IPS-18a (cell line): ENCODE measurements at regions not wholly inside any gene's neighbourhood (a gene's known extent, or its start where the extent isn't known, plus 50 kb on each side); places are given as distances from the start of the nearest gene placed in this dataset.

Experiments
- H3K27ac ChIP-seq: one replicate; pipeline ENCODE4 v1.5.1; 2013; ENCODE audit warnings: low read length
- H3K27me3 ChIP-seq: one replicate; pipeline ENCODE4 v1.6.1; 2013; ENCODE audit warnings: mild to moderate bottlenecking, low read length; ENCODE audit not compliant: control insufficient read depth, insufficient read depth
- H3K36me3 ChIP-seq: one replicate; pipeline ENCODE4 v1.6.1; 2013; ENCODE audit warnings: low read depth, low read length; ENCODE audit not compliant: control insufficient read depth
- H3K4me1 ChIP-seq: one replicate; pipeline ENCODE4 v1.6.1; 2013; ENCODE audit warnings: low read depth, low read length; ENCODE audit not compliant: control insufficient read depth
- H3K4me3 ChIP-seq: one replicate; pipeline ENCODE4 v1.5.1; 2013; ENCODE audit warnings: low read length
- H3K9ac ChIP-seq: one replicate; pipeline ENCODE4 v1.6.1; 2013; ENCODE audit warnings: mild to moderate bottlenecking, low read length, moderate library complexity
- H3K9me3 ChIP-seq: one replicate; pipeline ENCODE4 v1.6.1; 2013; ENCODE audit warnings: low read depth, low read length; ENCODE audit not compliant: control insufficient read depth

DNA sequence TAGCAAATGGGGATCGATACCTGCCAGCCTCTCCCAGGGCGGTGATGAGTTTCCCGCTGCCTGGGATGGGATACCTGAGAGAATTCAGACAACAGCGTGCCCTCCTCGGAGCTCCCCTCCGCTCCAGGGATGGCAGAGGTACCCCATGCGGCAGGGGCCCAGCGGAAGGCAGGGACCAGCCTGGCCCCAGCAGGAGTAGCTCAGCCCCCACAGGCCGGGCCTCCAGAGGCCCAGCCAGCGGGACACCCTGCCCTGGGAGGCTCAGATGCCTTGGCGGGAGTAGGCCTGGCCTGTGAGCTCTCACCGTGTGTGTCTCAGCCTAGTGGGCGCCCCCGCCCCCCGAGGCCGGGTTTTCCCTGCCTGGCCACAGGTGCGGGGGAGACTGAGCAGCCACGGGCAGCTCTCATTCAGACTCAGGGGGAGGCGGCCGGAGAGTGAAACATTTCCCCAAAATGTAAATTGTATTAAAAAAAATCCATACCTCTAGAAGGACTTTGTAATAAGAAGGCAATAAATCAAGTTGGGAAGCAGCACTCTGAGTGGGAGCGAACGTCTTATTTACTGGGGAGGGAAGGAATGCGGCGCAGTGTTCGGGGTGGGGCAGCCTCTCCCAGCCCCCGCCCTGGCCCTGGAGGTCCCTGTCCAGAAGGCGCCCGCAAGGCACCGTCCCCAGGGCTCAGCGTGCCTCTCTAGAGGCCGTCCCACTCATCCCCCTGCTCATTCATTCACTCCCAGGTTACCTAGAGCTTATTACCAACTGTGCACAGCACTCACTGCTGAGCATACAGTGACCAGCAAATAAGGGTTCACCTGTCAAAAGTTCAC lies 888.0 kb downstream of the BRD1 start:
- no peak overlapping the region for H3K27ac ChIP-seq
- H3K9ac ChIP-seq = no peak overlapping the region
- peaks cover 9% of the 10 kb centered on the region for H3K9me3 ChIP-seq
- H3K36me3 ChIP-seq = no peaks in the 10 kb centered on the region
- no peaks in the 10 kb centered on the region for H3K4me1 ChIP-seq
- H3K27me3 ChIP-seq = no peaks in the 10 kb centered on the region
- H3K4me3 ChIP-seq = no peak overlapping the region

DNA sequence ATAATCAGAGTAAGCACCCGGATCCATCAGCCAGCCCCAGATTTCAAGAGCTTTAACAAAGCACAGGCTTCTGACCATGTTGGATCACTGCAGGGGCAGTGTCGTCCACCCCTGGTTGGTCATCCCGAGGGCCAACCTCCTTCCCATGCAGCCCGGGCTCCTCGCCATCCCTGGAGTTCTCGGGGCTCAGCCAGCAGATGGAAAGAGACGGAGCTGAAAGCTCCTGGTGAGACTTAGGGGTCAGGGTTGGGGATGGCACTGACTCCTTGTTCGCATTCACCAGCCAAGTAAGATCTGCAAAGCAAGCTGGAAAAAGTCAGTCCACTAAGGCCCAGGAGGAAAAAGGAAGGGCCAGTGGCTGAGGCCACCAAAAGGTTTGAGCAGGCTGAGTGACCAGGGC lies 888.9 kb downstream of the BRD1 start:
- no peaks in the 10 kb centered on the region for H3K4me1 ChIP-seq
- H3K9me3 ChIP-seq = peaks cover 15% of the 10 kb centered on the region
- no peak overlapping the region for H3K4me3 ChIP-seq
- H3K27me3 ChIP-seq = no peaks in the 10 kb centered on the region
- H3K9ac ChIP-seq = no peak overlapping the region
- no peaks in the 10 kb centered on the region for H3K36me3 ChIP-seq
- H3K27ac ChIP-seq = no peak overlapping the region

GRCh38 chr22:48937032-48937639 lies 890.5 kb downstream of the BRD1 start:
- H3K36me3 ChIP-seq = no peaks in the 10 kb centered on the region
- no peaks in the 10 kb centered on the region for H3K27me3 ChIP-seq
- H3K9ac ChIP-seq = no peak overlapping the region
- peaks cover 15% of the 10 kb centered on the region for H3K9me3 ChIP-seq
- no peak overlapping the region for H3K4me3 ChIP-seq
- no peaks in the 10 kb centered on the region for H3K4me1 ChIP-seq
- no peak overlapping the region for H3K27ac ChIP-seq

DNA sequence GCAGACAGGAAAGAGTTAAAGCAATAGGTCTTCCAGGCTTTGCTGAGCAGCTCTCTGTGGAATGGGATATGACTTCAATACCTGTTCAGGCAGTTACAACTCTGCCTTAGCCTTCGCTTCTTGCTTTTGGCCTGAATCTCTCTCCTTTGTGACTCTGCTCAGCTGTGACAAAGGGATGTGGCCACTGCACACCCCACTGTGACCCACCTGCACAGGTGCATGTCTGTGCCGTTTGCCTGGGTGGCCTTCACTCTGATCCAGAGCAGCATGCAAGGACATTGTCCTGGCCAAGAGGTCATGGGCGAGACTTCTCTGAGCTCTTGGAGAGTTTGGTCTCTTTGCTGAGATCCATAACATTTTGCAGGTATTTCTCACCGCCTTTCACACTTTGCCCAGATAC lies 891.3 kb downstream of the BRD1 start:
- H3K27me3 ChIP-seq = no peaks in the 10 kb centered on the region
- H3K9me3 ChIP-seq = peaks cover 15% of the 10 kb centered on the region
- no peak overlapping the region for H3K27ac ChIP-seq
- no peaks in the 10 kb centered on the region for H3K36me3 ChIP-seq
- no peak overlapping the region for H3K4me3 ChIP-seq
- H3K9ac ChIP-seq = no peak overlapping the region
- no peaks in the 10 kb centered on the region for H3K4me1 ChIP-seq

GRCh38 chr22:48934446-48934845 lies 893.2 kb downstream of the BRD1 start:
- Histone ChIP-seq H3K36me3 (no peaks in the 10 kb centered on the region), H3K27me3 (no peaks in the 10 kb centered on the region)

DNA sequence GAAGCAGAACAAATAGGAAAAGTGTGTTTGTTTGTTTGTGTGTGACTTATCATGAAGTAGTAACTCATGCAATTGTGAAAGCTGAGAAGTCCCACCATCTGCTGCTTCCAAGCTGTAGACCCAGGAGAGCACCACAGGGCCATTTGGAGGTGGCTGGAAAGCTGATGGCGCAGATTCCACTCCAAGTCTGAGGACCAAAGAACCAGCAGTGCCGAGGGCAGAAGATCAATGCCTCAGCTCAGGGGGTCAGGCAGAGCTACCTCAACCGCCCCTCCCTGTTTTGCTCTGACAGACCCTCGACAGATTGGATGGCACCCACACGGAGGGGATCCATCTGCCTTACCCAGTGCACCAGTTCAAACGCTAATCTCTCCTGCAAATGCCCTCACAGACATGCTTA lies 896.2 kb downstream of the BRD1 start:
- Histone ChIP-seq H3K36me3 (no peaks in the 10 kb centered on the region), H3K27me3 (no peaks in the 10 kb centered on the region), H3K4me1 (no peaks in the 10 kb centered on the region), H3K9ac (no peak overlapping the region), H3K4me3 (no peak overlapping the region), H3K9me3 (peaks cover 14% of the 10 kb centered on the region), H3K27ac (no peak overlapping the region)

More at GRCh38 chr22:48934446-48934845, 893.2 kb downstream of the BRD1 start:
- Histone ChIP-seq H3K4me1 (no peaks in the 10 kb centered on the region), H3K9ac (no peak overlapping the region), H3K27ac (no peak overlapping the region), H3K9me3 (peaks cover 15% of the 10 kb centered on the region), H3K4me3 (no peak overlapping the region)

- peaks cover 3% of the 10 kb centered on the region for H3K9me3 ChIP-seq
- H3K9ac ChIP-seq = no peak overlapping the region
- H3K27me3 ChIP-seq = no peaks in the 10 kb centered on the region
- no peak overlapping the region for H3K4me3 ChIP-seq
- no peaks in the 10 kb centered on the region for H3K36me3 ChIP-seq
- no peaks in the 10 kb centered on the region for H3K4me1 ChIP-seq
- no peak overlapping the region for H3K27ac ChIP-seq
These were observed 898.3 kb downstream of the BRD1 start for GRCh38 chr22:48929276-48929790.

DNA sequence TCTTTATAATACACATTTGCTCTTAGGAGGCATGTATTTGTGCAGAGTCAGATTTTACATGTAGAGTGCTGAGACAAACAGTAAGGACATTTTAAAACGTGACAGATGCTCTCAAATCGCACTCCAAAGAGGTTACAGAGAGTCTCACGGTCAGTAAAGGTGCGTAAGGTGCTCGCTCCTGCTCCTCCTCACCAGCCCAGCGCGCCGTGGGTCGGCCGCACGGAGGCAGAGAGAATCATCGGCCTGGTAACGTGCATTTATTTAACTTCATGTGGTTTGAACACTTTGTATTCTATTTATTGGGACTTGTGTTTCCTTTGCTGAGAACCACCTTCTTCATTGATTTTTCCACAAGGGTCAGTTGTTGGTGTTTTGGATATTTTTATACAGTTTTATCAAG lies 900.1 kb downstream of the BRD1 start:
- Histone ChIP-seq H3K4me3 (no peak overlapping the region), H3K27me3 (no peaks in the 10 kb centered on the region), H3K9ac (no peak overlapping the region), H3K36me3 (no peaks in the 10 kb centered on the region), H3K9me3 (no peaks in the 10 kb centered on the region), H3K27ac (no peak overlapping the region), H3K4me1 (no peaks in the 10 kb centered on the region)

- H3K9me3 ChIP-seq = no peaks in the 10 kb centered on the region
- H3K27me3 ChIP-seq = no peaks in the 10 kb centered on the region
- no peak overlapping the region for H3K9ac ChIP-seq
These were observed 901.0 kb downstream of the BRD1 start for GRCh38 chr22:48926643-48927042.

GRCh38 chr22:48926136-48926535 lies 901.5 kb downstream of the BRD1 start:
- H3K27me3 ChIP-seq = no peaks in the 10 kb centered on the region
- H3K9me3 ChIP-seq = no peaks in the 10 kb centered on the region
- H3K4me1 ChIP-seq = no peaks in the 10 kb centered on the region
- no peak overlapping the region for H3K4me3 ChIP-seq
- no peak overlapping the region for H3K9ac ChIP-seq
- H3K27ac ChIP-seq = no peak overlapping the region
- H3K36me3 ChIP-seq = no peaks in the 10 kb centered on the region

More at GRCh38 chr22:48926643-48927042, 901.0 kb downstream of the BRD1 start:
- H3K4me3 ChIP-seq = no peak overlapping the region
- H3K27ac ChIP-seq = no peak overlapping the region
- H3K4me1 ChIP-seq = no peaks in the 10 kb centered on the region
- H3K36me3 ChIP-seq = no peaks in the 10 kb centered on the region

DNA sequence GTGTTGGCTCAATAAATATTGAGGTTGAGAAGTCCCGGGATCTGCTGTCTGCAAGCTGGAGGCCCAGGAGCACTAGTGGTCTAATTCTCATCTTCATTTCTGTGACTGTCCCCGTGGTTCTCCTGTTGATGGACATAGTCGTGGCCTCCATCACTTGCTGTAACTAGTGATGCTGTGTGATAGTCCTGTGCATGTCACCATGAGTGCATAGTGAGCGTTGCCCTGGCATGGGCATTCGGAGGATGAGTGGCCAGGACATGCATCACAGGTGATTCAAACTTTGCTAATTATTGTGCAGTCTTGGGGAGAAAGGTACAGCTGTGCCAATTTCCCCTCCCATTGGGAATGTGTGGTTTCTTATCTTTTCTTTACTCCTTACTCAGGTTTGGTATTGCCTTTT lies 902.2 kb downstream of the BRD1 start:
- no peaks in the 10 kb centered on the region for H3K9me3 ChIP-seq
- H3K27me3 ChIP-seq = no peaks in the 10 kb centered on the region
- no peaks in the 10 kb centered on the region for H3K36me3 ChIP-seq
- no peak overlapping the region for H3K4me3 ChIP-seq
- H3K9ac ChIP-seq = no peak overlapping the region
- no peaks in the 10 kb centered on the region for H3K4me1 ChIP-seq
- no peak overlapping the region for H3K27ac ChIP-seq

DNA sequence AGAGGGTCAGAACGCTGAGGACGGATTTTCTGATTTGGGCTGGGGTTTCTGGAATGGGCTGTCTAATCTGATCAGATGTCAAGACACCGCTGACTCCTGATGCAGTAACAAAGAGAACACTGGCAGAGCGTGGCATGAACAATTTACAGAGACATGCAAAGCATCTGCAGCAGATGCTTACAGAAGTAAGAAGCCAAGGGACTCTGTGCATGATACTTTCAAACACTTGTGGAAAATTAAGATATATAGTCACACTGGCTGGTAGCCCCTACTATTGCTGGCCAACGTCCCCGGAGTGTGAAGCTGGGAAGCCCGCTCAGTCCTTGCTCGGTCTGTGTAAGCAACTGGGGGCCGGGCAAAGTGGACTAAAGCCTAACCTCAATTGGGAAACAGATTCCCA lies 903.7 kb downstream of the BRD1 start:
- no peaks in the 10 kb centered on the region for H3K9me3 ChIP-seq

More for the DNA sequence above, 903.7 kb downstream of the BRD1 start:
- Histone ChIP-seq H3K4me1 (no peaks in the 10 kb centered on the region), H3K4me3 (no peak overlapping the region), H3K27me3 (no peaks in the 10 kb centered on the region), H3K27ac (no peak overlapping the region), H3K9ac (no peak overlapping the region), H3K36me3 (no peaks in the 10 kb centered on the region)
